DMS79 (cell line): ENCODE measurements at regions not wholly inside any gene's neighbourhood (a gene's known extent, or its start where the extent isn't known, plus 50 kb on each side); places are given as distances from the start of the nearest gene placed in this dataset.
A peak's percentile ranks its signal among the peaks of the same experiment; 100 is the strongest.

Experiments
- DNase-seq: peaks from one replicate; lab custom pipeline; 2025; lab: John Stamatoyannopoulos, UW

DNA sequence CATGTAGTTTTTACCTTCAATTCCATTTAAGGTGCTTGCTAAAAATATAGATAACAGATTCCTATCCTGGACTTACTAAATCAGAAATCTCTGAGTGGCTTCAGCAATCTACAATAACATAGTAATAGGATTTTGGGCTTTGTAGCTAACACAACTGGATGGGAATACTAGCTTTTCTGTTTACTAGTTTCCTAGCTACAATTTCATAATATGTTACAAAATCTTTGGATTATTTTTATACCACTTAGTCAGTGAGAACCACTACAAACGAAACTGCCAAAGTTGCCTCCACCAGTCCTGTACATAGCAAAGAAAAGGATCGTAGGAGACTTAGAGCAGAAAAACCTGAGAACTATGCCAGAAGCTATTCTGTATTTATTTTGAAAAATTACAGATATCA, 87.7 kb upstream of the ANO3 start:
- no peak for DNase-seq

GRCh38 chr11:26245046-26245445, 86.9 kb upstream of the ANO3 start:
- DNase-seq, result no peak

DNA sequence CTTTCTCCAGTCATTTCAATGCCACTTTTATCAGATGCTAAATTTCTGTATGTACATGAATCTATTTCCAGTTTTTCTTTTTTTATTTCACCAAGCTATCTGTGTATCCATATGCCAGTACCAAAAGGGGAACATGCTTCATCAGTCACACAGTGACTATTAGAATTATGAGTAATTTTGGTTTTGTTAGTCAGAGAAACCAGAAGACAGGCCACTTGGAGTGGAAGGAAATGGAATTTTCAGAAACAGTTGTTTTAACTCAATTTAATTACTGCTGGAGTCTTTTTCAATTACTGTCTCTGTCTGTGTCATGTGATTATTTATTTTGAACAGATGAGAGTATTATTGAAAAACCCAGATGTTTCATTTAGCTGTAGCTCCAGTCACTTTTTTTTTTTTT, 84.6 kb upstream of the ANO3 start:
- no peak for DNase-seq

DNA sequence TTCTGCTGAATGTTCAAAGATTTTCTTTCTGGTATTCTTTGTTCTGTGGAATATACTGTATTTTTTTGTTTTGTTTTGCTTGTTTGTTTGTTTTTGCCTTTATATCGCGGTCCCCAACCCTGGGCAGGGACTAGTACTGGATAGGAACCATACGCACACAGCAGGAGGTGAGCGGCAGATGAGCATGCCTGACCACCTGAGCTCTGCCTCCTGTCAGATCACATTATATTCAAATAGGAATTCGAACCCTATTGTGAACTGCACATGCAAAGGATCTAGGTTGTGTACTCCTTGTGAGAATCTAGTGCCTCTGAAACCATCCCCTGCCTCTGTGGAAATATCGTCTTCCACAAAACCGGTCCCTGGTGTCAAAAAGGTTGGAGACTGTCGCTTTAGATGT, 83.3 kb upstream of the ANO3 start:
- DNase-seq, result no peak

DNA sequence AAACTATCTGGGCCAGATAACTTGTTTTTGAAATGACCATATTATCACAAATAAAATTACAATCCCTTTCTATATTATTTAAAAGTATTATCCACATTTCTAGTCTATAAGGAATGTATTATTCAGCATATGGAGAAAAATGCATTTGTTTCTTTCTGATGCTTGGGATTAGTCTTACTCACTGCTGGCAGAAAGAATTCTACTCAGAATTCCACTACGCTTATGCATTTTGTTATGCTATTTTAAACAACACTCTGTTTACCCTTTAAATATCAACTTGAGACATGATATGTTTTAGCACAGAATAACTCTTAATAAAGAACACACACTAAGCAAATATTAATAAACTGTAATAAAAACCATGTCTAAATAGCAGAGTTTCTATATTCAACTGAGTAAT, 77.6 kb upstream of the ANO3 start:
- no peak for DNase-seq

- DNase-seq, result no peak
Observed at GRCh38 chr11:26263769-26264168, 68.2 kb upstream of the ANO3 start.

DNA sequence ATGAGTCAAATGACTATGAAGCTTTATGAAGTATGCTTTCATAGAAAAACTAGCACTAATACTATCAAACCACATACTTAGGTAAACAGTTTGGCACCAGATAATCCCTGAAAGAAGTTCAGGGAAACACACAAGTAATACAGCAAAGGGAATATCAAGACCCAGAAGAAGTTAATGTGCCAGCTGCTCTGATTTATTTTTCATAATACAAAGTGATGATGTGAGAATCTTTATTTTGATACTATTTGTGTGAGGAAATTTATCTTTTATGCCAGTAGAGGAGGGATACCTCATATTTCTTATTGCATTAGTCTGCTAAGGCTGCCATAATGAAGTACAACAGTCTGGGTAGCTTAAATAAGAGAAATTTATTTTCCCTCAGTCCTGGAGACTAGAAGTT, 67.7 kb upstream of the ANO3 start:
- no peak for DNase-seq

GRCh38 chr11:26268980-26269660, 62.8 kb upstream of the ANO3 start:
- no peak for DNase-seq

DNA sequence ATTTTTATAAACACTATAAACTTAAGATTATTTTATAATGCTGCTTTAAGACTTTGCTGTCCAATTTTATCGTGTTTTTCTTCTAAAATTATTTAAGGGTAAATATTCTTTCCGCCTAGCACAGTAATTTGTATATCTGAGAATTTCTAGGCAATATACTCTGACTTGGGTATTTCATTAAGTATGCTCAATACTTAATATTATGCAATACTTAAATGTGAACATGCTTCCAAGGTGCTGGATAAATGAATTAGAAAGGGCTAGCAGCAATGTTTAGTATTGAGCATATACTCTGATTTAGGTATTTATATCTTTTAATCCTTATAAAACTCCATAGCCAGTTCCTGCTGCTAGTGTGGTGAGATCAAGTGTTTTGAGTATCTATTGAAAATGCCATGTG, 60.3 kb upstream of the ANO3 start:
- DNase-seq, result no peak

- DNase-seq, result peak; percentile 22
Observed at GRCh38 chr11:26276798-26277424, 55.0 kb upstream of the ANO3 start.

DNA sequence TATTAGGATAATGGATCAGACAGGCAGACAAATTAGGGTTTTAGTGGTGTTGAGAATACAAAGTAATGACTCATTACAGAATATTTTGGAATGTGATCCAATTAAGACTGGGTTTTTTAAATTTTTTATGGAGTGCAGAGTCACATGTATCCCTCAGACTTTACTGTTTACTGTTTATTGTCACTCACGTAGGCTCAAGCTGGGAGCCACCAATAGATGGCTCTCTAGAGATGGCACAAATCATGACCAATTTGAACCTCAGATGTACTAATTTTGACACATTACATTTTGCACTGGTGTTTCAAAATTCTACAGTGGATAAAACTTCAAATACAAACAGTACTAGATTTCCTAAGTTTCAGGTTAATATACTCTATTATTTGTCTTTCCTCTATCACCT, 53.6 kb upstream of the ANO3 start:
- no peak for DNase-seq
